ENCODE measurements at regions not wholly inside any gene's neighbourhood (a gene's known extent, or its start where the extent isn't known, plus 50 kb on each side); places are given as distances from the start of the nearest gene placed in this dataset.

DNA sequence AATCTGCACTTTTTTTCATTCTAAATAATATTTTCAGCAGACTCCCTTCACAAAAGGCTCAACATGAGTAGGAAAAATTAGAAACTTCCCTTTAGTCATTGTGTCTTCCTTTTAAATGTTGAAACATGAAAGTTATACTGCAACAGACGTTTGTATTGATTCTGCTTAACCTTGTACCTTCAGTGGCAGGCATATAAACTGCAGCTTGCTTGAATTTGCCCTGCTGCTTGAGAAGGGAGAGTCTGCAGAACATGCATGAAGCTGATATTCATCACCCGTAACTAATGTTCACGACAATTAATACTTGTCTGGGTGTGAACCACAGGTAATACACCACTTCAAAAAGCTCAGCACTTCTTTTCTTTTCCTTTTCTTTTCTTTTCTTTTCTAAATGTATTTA is 294.7 kb upstream of the LRP1B start:
- no peak for TF ChIP-seq EZH2 (IDR thresholded peaks at IDR 0.05; ENCODE audit: borderline replicate concordance, insufficient read depth, low read depth, low read length, poor library complexity, severe bottlenecking)
- TF ChIP-seq, protein P1, sequence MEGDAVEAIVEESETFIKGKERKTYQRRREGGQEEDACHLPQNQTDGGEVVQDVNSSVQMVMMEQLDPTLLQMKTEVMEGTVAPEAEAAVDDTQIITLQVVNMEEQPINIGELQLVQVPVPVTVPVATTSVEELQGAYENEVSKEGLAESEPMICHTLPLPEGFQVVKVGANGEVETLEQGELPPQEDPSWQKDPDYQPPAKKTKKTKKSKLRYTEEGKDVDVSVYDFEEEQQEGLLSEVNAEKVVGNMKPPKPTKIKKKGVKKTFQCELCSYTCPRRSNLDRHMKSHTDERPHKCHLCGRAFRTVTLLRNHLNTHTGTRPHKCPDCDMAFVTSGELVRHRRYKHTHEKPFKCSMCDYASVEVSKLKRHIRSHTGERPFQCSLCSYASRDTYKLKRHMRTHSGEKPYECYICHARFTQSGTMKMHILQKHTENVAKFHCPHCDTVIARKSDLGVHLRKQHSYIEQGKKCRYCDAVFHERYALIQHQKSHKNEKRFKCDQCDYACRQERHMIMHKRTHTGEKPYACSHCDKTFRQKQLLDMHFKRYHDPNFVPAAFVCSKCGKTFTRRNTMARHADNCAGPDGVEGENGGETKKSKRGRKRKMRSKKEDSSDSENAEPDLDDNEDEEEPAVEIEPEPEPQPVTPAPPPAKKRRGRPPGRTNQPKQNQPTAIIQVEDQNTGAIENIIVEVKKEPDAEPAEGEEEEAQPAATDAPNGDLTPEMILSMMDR (IDR thresholded peaks at IDR 0.05): no peak

Measured in B cell (primary cell).